Stimulated activated CD4-positive, alpha-beta T cell treated with anti-CD3 and anti-CD28 coated beads, TNF-alpha, amount 100 ng/mL, for 4 hours (primary cell): ENCODE measurements at regions not wholly inside any gene's neighbourhood (a gene's known extent, or its start where the extent isn't known, plus 50 kb on each side); places are given as distances from the start of the nearest gene placed in this dataset.

ENCODE experiments used
- DNase-seq, 3 experiments: peaks; one replicate each; pipeline ENCODE4 v3.0.0-alpha.2; 2020; ENCODE audit warnings: low read depth in 3 of 3

- DNase-seq = no peak
These were observed 313.5 kb upstream of the TBL1XR1 start for GRCh38 chr3:177510693-177511216.

GRCh38 chr3:177512945-177513814, 315.9 kb upstream of the TBL1XR1 start:
- no peak for DNase-seq

- DNase-seq = no peak
These were observed 316.7 kb upstream of the TBL1XR1 start for GRCh38 chr3:177513815-177514610.

GRCh38 chr3:177514611-177515499, 317.6 kb upstream of the TBL1XR1 start:
- DNase-seq = no peak

GRCh38 chr3:177515786-177516157, 318.5 kb upstream of the TBL1XR1 start:
- no peak for DNase-seq

GRCh38 chr3:177516158-177517011, 319.1 kb upstream of the TBL1XR1 start:
- DNase-seq = no peak

GRCh38 chr3:177517906-177518305, 320.6 kb upstream of the TBL1XR1 start:
- DNase-seq = no peak

GRCh38 chr3:177519588-177519987, 322.3 kb upstream of the TBL1XR1 start:
- no peak for DNase-seq

- DNase-seq = no peak
These were observed 324.0 kb upstream of the TBL1XR1 start for GRCh38 chr3:177521305-177521704.

- no peak for DNase-seq
These were observed 324.8 kb upstream of the TBL1XR1 start for GRCh38 chr3:177522051-177522450.

GRCh38 chr3:177523067-177523675, 325.9 kb upstream of the TBL1XR1 start:
- DNase-seq = no peak

GRCh38 chr3:177523872-177524438, 326.7 kb upstream of the TBL1XR1 start:
- DNase-seq = no peak

GRCh38 chr3:177524742-177525141, 327.5 kb upstream of the TBL1XR1 start:
- no peak for DNase-seq

- DNase-seq = no peak
These were observed 328.1 kb upstream of the TBL1XR1 start for GRCh38 chr3:177525414-177525813.

GRCh38 chr3:177525987-177526712, 328.9 kb upstream of the TBL1XR1 start:
- DNase-seq = no peak

GRCh38 chr3:177527182-177527581, 329.9 kb upstream of the TBL1XR1 start:
- DNase-seq = no peak

- DNase-seq = no peak
These were observed 331.2 kb upstream of the TBL1XR1 start for GRCh38 chr3:177528306-177529070.

GRCh38 chr3:177529071-177529550, 331.8 kb upstream of the TBL1XR1 start:
- no peak for DNase-seq
